DND-41 (cell line): ENCODE measurements at regions not wholly inside any gene's neighbourhood (a gene's known extent, or its start where the extent isn't known, plus 50 kb on each side); places are given as distances from the start of the nearest gene placed in this dataset.
"Not testable (repeated sequence)": the region's sequence is repeated elsewhere in the genome, so short reads cannot be mapped to it uniquely, and the experiment has no call there.

ENCODE experiments used
- CTCF ChIP-seq: IDR thresholded peaks from 2 replicates; pipeline ENCODE4 v1.5.1; 2012; ENCODE audit warnings: borderline replicate concordance, low read length, moderate library complexity, mild to moderate bottlenecking; ENCODE audit not compliant: poor library complexity, severe bottlenecking; ENCODE audit errors: extremely low read depth
- EZH2 ChIP-seq: IDR thresholded peaks from 3 replicates; pipeline ENCODE4 v1.6.1; 2012; ENCODE audit warnings: borderline replicate concordance, low read depth, mild to moderate bottlenecking, moderate library complexity, low read length, inconsistent platforms; ENCODE audit not compliant: severe bottlenecking

GRCh38 chr1:243061965-243062364, 193.1 kb downstream of the CEP170 start:
- not testable (repeated sequence) for TF ChIP-seq CTCF, EZH2
